Right lobe of liver (tissue), 4 donors: ENCODE measurements at regions not wholly inside any gene's neighbourhood (a gene's known extent, or its start where the extent isn't known, plus 50 kb on each side); places are given as distances from the start of the nearest gene placed in this dataset.

ENCODE experiments used
- CTCF ChIP-seq, 4 donors: fragments of 200-600 bp in 3 of 4; fragments of 450-650 bp in 1 of 4; IDR thresholded peaks; one replicate each; pipeline versions ENCODE4 v1.5.1 to v1.8.0; 2016 to 2022; ENCODE audit warnings: antibody characterized with exemption in 4 of 4, mild to moderate bottlenecking in 2 of 4
- POLR2A ChIP-seq: fragments of 450-650 bp; IDR thresholded peaks from one replicate; pipeline ENCODE4 v1.6.1; 2017; ENCODE audit warnings: antibody characterized with exemption, mild to moderate bottlenecking
- donor health status: DM: no; HTN: no; CAD: no.
- donor health status: DM: no; HTN: no; CAD: no.
- donor health status: DM: no; HTN: yes; CAD: no.

- TF ChIP-seq CTCF (IDR thresholded peaks at IDR 0.05) (no peak), POLR2A (no peak)
These were observed 340.5 kb upstream of the KYNU start for GRCh38 chr2:142536966-142537365.
